SK-N-SH treated with all-trans-retinoic acid at 6 μM for 48 hours (cell line): ENCODE measurements at regions not wholly inside any gene's neighbourhood (a gene's known extent, or its start where the extent isn't known, plus 50 kb on each side); places are given as distances from the start of the nearest gene placed in this dataset.

Source experiments
- ATAC-seq: fragments of 200-7000 bp; cut with Tn5 transposase; 3 replicates; pipeline ENCODE4 v1.9.1; 2020; ENCODE audit warnings: mild to moderate bottlenecking, moderate library complexity
- ARNTL ChIP-seq: fragments of 450-650 bp; formaldehyde crosslinking; IDR thresholded peaks from 2 replicates; pipeline ENCODE4 v1.5.0; 2020; ENCODE audit warnings: low read depth, mild to moderate bottlenecking, moderate library complexity, borderline replicate concordance
- BACH2 ChIP-seq: fragments of 250-450 bp; sonication (Bioruptor Pico); IDR thresholded peaks from 2 replicates; pipeline ENCODE4 v1.9.0; 2021; ENCODE audit warnings: mild to moderate bottlenecking, borderline replicate concordance
- CSDC2 ChIP-seq: fragments of 250-450 bp; sonication (Bioruptor Pico); IDR thresholded peaks from 2 replicates; pipeline ENCODE4 v1.5.0; 2020; ENCODE audit warnings: mild to moderate bottlenecking, moderate library complexity
- ESRRG ChIP-seq: fragments of 250-450 bp; sonication (Bioruptor Pico); IDR thresholded peaks from 2 replicates; pipeline ENCODE4 v1.6.1; 2021; ENCODE audit warnings: mild to moderate bottlenecking
- GLIS3 ChIP-seq: fragments of 250-450 bp; sonication (Bioruptor Pico); IDR thresholded peaks from 2 replicates; pipeline ENCODE4 v1.5.0; 2020; ENCODE audit warnings: mild to moderate bottlenecking, moderate library complexity
- ISL1 ChIP-seq: fragments of 250-450 bp; sonication (Bioruptor Pico); IDR thresholded peaks from 2 replicates; pipeline ENCODE4 v2.1.2; 2022; ENCODE audit warnings: mild to moderate bottlenecking, moderate library complexity
- OSR1 ChIP-seq: fragments of 250-450 bp; sonication (Bioruptor Pico); IDR thresholded peaks from 2 replicates; pipeline ENCODE4 v1.8.0; 2022; ENCODE audit warnings: moderate library complexity, mild to moderate bottlenecking, inconsistent platforms
- PPARA ChIP-seq: fragments of 250-450 bp; sonication (Bioruptor Pico); IDR thresholded peaks from 2 replicates; pipeline ENCODE4 v1.5.0; 2020; ENCODE audit warnings: mild to moderate bottlenecking, borderline replicate concordance
- TCF4 ChIP-seq: fragments of 250-450 bp; sonication (Bioruptor Pico); IDR thresholded peaks from 2 replicates; pipeline ENCODE4 v1.8.0; 2021; ENCODE audit warnings: mild to moderate bottlenecking, moderate library complexity, borderline replicate concordance
- TOX ChIP-seq: fragments of 250-450 bp; sonication (Bioruptor Pico); IDR thresholded peaks from 2 replicates; pipeline ENCODE4 v1.8.0; 2021; ENCODE audit warnings: mild to moderate bottlenecking, moderate library complexity, borderline replicate concordance
- ZC3H10 ChIP-seq: fragments of 250-450 bp; sonication (Bioruptor Pico); IDR thresholded peaks from 2 replicates; pipeline ENCODE4 v1.5.1; 2021; ENCODE audit warnings: mild to moderate bottlenecking, moderate library complexity
- ZNF565 ChIP-seq: fragments of 450-650 bp; formaldehyde crosslinking; conservative IDR thresholded peaks from 2 replicates; pipeline ENCODE4 v1.5.0; 2020; ENCODE audit warnings: low read depth, mild to moderate bottlenecking, moderate library complexity
- ZNF70 ChIP-seq: fragments of 450-650 bp; formaldehyde crosslinking; IDR thresholded peaks from 2 replicates; pipeline ENCODE4 v1.5.0; 2020; ENCODE audit warnings: mild to moderate bottlenecking, moderate library complexity
- TF ChIP-seq, protein P1 (sequence below): fragments of 250-450 bp; sonication (Bioruptor Pico); IDR thresholded peaks from 2 replicates; pipeline ENCODE4 v1.5.1; 2021; ENCODE audit warnings: mild to moderate bottlenecking, moderate library complexity
- TF ChIP-seq, protein P2 (sequence below): fragments of 250-450 bp; sonication (Bioruptor Pico); IDR thresholded peaks from 2 replicates; pipeline ENCODE4 v1.8.0; 2021; ENCODE audit warnings: low read depth, mild to moderate bottlenecking, moderate library complexity, borderline replicate concordance
- TF ChIP-seq, protein P3 (sequence below): fragments of 250-450 bp; sonication (Bioruptor Pico); IDR thresholded peaks from 2 replicates; pipeline ENCODE4 v1.8.0; 2020; ENCODE audit warnings: mild to moderate bottlenecking, moderate library complexity, borderline replicate concordance
- TF ChIP-seq, protein P4 (sequence below): fragments of 250-450 bp; sonication (Bioruptor Pico); IDR thresholded peaks from 2 replicates; pipeline ENCODE4 v1.5.1; 2020; ENCODE audit warnings: low read depth, mild to moderate bottlenecking, moderate library complexity
- TF ChIP-seq, protein P5 (sequence below): fragments of 250-450 bp; sonication (Bioruptor Pico); IDR thresholded peaks from 2 replicates; pipeline ENCODE4 v1.5.0; 2020; ENCODE audit warnings: mild to moderate bottlenecking, moderate library complexity

DNA sequence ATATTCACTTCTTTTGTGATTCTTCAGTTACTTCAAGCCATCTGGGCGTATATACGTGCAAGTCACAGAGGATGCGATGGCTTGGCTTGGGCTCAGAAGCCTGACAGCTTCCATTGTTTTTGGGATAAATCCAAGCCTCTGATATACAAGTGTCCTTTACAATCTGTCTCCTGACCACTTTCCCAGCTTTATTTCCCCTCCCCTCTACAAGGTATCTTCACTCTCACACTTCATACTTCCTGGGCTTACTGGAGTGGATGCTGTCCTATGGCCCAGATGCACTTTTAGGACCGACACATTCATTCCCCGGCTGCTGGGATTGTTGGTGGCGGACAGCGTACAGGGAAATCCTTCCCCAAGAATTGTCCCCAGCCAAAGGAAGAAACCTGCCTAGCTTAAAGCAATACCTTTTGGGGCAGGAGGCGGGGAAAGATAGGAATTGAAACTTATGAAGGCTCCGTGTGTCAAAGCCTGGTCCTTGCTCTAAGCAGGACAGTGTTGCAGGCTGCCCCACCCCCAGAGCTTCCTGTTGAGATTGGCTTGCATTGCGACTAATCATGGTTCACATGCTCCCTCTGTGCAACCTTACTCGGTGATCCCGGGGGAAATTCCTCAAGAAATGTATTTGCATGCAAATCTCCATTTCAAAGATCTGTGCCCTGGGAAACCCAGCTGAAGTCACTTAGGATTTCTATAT, 802.9 kb upstream of the ID2 start:
- TF ChIP-seq ARNTL (no peak), TOX (CRISPR knock-in tag) (no peak), ESRRG (no peak), ZNF565 (CRISPR knock-in tag) (no peak), TCF4 (CRISPR knock-in tag) (no peak), CSDC2 (no peak), BACH2 (no peak), ZNF70 (CRISPR knock-in tag) (no peak), GLIS3 (no peak), PPARA (CRISPR knock-in tag) (no peak), ISL1 (CRISPR knock-in tag) (no peak), ZC3H10 (CRISPR knock-in tag) (no peak)
- TF ChIP-seq, protein P1, sequence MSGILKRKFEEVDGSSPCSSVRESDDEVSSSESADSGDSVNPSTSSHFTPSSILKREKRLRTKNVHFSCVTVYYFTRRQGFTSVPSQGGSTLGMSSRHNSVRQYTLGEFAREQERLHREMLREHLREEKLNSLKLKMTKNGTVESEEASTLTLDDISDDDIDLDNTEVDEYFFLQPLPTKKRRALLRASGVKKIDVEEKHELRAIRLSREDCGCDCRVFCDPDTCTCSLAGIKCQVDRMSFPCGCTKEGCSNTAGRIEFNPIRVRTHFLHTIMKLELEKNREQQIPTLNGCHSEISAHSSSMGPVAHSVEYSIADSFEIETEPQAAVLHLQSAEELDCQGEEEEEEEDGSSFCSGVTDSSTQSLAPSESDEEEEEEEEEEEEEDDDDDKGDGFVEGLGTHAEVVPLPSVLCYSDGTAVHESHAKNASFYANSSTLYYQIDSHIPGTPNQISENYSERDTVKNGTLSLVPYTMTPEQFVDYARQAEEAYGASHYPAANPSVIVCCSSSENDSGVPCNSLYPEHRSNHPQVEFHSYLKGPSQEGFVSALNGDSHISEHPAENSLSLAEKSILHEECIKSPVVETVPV = no peak
- TF ChIP-seq, protein P2, sequence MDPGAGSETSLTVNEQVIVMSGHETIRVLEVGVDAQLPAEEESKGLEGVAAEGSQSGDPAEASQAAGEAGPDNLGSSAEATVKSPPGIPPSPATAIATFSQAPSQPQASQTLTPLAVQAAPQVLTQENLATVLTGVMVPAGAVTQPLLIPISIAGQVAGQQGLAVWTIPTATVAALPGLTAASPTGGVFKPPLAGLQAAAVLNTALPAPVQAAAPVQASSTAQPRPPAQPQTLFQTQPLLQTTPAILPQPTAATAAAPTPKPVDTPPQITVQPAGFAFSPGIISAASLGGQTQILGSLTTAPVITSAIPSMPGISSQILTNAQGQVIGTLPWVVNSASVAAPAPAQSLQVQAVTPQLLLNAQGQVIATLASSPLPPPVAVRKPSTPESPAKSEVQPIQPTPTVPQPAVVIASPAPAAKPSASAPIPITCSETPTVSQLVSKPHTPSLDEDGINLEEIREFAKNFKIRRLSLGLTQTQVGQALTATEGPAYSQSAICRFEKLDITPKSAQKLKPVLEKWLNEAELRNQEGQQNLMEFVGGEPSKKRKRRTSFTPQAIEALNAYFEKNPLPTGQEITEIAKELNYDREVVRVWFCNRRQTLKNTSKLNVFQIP = no peak
- TF ChIP-seq, protein P3, sequence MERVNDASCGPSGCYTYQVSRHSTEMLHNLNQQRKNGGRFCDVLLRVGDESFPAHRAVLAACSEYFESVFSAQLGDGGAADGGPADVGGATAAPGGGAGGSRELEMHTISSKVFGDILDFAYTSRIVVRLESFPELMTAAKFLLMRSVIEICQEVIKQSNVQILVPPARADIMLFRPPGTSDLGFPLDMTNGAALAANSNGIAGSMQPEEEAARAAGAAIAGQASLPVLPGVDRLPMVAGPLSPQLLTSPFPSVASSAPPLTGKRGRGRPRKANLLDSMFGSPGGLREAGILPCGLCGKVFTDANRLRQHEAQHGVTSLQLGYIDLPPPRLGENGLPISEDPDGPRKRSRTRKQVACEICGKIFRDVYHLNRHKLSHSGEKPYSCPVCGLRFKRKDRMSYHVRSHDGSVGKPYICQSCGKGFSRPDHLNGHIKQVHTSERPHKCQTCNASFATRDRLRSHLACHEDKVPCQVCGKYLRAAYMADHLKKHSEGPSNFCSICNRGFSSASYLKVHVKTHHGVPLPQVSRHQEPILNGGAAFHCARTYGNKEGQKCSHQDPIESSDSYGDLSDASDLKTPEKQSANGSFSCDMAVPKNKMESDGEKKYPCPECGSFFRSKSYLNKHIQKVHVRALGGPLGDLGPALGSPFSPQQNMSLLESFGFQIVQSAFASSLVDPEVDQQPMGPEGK = no peak
- TF ChIP-seq, protein P4, sequence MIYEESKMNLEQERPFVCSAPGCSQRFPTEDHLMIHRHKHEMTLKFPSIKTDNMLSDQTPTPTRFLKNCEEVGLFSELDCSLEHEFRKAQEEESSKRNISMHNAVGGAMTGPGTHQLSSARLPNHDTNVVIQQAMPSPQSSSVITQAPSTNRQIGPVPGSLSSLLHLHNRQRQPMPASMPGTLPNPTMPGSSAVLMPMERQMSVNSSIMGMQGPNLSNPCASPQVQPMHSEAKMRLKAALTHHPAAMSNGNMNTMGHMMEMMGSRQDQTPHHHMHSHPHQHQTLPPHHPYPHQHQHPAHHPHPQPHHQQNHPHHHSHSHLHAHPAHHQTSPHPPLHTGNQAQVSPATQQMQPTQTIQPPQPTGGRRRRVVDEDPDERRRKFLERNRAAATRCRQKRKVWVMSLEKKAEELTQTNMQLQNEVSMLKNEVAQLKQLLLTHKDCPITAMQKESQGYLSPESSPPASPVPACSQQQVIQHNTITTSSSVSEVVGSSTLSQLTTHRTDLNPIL (CRISPR knock-in tag) = no peak
- TF ChIP-seq, protein P5, sequence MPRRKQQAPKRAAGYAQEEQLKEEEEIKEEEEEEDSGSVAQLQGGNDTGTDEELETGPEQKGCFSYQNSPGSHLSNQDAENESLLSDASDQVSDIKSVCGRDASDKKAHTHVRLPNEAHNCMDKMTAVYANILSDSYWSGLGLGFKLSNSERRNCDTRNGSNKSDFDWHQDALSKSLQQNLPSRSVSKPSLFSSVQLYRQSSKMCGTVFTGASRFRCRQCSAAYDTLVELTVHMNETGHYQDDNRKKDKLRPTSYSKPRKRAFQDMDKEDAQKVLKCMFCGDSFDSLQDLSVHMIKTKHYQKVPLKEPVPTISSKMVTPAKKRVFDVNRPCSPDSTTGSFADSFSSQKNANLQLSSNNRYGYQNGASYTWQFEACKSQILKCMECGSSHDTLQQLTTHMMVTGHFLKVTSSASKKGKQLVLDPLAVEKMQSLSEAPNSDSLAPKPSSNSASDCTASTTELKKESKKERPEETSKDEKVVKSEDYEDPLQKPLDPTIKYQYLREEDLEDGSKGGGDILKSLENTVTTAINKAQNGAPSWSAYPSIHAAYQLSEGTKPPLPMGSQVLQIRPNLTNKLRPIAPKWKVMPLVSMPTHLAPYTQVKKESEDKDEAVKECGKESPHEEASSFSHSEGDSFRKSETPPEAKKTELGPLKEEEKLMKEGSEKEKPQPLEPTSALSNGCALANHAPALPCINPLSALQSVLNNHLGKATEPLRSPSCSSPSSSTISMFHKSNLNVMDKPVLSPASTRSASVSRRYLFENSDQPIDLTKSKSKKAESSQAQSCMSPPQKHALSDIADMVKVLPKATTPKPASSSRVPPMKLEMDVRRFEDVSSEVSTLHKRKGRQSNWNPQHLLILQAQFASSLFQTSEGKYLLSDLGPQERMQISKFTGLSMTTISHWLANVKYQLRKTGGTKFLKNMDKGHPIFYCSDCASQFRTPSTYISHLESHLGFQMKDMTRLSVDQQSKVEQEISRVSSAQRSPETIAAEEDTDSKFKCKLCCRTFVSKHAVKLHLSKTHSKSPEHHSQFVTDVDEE = no peak
- TF ChIP-seq, all 23 proteins: peak for 0

DNA sequence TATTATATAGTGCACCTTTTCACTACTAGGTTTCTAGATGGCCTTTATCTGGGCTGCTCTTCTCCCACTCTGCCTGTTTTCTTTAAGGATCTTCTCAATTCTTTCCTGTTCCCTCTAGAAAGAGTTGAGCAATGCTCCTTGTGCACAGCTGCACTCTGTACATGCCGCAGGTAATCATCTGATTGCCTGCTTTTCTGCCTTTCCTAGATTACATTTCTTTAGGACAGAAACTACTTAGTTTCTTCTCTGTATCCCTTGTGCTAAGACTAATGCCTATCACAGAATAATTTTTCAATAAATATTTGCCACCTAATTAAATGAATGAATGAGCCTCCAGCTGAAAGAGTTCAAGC, 802.4 kb upstream of the ID2 start:
- no peak for TF ChIP-seq CSDC2
- no peak for TF ChIP-seq TOX (CRISPR knock-in tag)
- TF ChIP-seq TCF4 (CRISPR knock-in tag) = no peak
- TF ChIP-seq ARNTL = no peak
- TF ChIP-seq, protein P3 = no peak
- no peak for ATAC-seq

More for the DNA sequence above, 802.9 kb upstream of the ID2 start:
- ATAC-seq = no peak

DNA sequence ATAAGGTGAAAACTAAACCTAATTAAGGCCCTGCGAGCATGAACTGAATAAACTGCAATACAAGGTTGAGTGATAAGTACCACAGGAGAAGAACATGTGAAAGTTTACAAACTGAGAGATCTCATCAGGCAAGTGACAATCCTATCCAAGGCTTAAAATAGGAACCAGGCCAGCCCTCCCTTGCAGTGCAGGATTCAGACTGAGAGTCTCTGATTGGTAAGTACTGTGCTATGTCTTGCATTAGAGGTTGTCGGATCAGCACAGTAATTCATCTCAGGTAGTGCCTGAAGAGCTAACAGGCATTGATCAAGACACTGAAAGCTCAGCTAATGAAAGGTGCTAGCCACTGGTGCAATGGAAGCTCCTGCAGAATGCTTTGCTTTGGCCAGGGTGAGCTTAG, 801.7 kb upstream of the ID2 start:
- ATAC-seq = no peak; the same call in 2 of the 3 replicates
- TF ChIP-seq, protein P2 = no peak
- TF ChIP-seq GLIS3 (no peak), OSR1 (no peak), BACH2 (no peak), PPARA (CRISPR knock-in tag) (no peak)
- TF ChIP-seq, protein P3 = no peak
